ENCODE measurements at regions not wholly inside any gene's neighbourhood (a gene's known extent, or its start where the extent isn't known, plus 50 kb on each side); places are given as distances from the start of the nearest gene placed in this dataset.

DNA sequence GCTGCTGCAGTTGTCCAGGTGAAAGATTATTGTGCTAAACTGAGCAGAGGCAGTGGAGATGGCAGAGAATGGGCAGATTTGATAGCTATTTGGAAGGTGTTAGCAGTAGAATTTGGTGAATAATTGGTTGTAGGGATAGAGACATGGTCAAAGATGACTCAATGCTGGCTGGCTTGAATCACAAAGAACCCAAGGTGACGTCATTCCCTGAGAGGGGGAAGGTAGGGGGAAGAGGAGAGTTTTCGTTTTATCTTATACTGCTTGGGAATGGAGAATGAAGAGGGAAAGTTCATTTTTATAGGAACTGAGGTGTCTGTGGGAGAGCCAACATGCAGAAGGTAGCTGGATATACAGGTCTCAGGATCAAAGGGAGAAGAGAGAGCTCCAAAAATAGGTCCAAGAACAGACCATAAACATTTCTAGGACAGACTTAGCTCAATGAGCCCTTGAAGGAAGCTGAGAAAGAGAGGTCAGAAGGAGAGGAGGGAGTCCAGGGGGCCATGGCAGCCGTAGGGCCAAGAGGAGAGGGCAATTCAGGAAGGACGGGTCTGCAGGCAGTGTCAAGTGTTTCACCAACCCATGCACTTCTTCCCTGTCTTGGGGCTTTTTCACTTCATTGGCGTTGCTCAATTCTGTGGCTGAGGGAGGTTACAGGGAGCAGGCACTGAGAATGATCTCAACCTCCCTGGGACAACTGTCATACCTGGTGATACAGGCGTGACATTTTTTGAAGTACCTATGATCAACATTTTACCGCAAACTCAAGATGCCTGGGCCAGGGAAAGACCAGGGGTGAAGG lies 281.3 kb downstream of the TDRD15 start:
- TF ChIP-seq, protein P1, sequence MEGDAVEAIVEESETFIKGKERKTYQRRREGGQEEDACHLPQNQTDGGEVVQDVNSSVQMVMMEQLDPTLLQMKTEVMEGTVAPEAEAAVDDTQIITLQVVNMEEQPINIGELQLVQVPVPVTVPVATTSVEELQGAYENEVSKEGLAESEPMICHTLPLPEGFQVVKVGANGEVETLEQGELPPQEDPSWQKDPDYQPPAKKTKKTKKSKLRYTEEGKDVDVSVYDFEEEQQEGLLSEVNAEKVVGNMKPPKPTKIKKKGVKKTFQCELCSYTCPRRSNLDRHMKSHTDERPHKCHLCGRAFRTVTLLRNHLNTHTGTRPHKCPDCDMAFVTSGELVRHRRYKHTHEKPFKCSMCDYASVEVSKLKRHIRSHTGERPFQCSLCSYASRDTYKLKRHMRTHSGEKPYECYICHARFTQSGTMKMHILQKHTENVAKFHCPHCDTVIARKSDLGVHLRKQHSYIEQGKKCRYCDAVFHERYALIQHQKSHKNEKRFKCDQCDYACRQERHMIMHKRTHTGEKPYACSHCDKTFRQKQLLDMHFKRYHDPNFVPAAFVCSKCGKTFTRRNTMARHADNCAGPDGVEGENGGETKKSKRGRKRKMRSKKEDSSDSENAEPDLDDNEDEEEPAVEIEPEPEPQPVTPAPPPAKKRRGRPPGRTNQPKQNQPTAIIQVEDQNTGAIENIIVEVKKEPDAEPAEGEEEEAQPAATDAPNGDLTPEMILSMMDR (IDR thresholded peaks at IDR 0.05; ENCODE audit: control insufficient read depth, extremely low read depth, insufficient read depth) = no peak
- H3K4me3 ChIP-seq (ENCODE audit: low read depth, low read length) = no peak overlapping the region
- DNase-seq (ENCODE audit: low read depth) = no peak

DNA sequence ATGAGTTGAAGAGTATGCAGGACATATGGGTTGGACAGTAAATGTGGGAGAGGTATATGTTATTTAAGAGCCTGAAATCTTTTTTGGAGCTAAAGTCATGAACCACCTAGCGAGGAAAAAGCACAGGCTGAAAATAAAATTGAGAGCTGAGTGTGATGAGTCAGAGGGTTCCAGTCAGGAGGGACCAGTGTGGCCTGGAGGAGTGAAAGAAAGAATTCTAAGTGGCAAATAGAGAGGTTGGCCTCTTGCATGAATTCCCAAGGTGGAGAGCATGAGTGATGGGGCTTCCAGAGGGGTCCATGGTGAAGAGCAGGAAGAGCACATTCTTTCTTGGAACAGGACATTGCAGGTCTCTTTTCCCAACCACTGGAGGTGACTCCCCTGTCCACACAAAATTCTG lies 282.6 kb downstream of the TDRD15 start:
- no peak for DNase-seq (ENCODE audit: low read depth)
- TF ChIP-seq, protein P1 (IDR thresholded peaks at IDR 0.05; ENCODE audit: control insufficient read depth, extremely low read depth, insufficient read depth) = no peak
- H3K4me3 ChIP-seq (ENCODE audit: low read depth, low read length) = no peak overlapping the region

DNA sequence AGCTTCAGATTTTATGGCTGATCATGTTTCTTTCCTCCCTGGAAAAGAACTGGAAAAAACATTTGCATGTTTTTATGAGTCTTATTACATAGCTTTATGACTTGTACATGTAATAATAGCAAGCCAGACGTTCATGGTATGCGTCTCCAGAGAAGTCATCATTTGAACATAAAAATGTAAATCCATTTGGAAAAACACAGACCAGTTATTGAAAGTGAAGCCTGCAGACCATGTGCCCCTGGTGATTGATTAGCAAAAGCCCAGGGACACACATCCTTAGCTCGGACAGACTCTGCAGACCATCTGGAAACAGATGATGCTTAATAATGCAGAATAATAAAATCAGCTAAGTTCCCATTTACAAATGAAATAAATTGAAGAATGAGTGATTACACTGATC lies 283.1 kb downstream of the TDRD15 start:
- no peak for DNase-seq (ENCODE audit: low read depth)
- TF ChIP-seq, protein P1 (IDR thresholded peaks at IDR 0.05; ENCODE audit: control insufficient read depth, extremely low read depth, insufficient read depth) = no peak
- no peak overlapping the region for H3K4me3 ChIP-seq (ENCODE audit: low read depth, low read length)

DNA sequence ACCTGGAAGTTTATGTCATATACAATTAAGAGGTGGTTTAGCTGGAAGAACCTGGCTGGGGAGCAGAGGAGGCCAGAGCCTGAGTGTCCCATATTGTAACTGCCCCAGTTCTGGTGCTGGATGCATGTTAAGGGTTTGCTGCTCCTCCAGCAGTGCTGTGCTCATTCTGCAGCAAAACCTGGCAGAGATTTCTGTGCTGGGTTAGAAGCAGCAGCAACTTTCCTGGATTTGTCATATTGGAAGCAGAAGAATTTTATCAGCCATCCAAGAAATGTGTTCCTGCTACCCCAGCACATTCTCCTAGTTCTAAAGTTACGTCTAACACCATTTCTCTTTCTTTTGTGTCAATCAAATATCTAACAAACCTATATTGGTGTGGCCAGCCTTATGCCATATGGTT lies 284.1 kb downstream of the TDRD15 start:
- no peak for DNase-seq (ENCODE audit: low read depth)
- TF ChIP-seq, protein P1 (IDR thresholded peaks at IDR 0.05; ENCODE audit: control insufficient read depth, extremely low read depth, insufficient read depth) = 0 out of 2 replicates have a peak, but pooled peaks have one; percentile 2
- H3K4me3 ChIP-seq (ENCODE audit: low read depth, low read length) = no peak overlapping the region

DNA sequence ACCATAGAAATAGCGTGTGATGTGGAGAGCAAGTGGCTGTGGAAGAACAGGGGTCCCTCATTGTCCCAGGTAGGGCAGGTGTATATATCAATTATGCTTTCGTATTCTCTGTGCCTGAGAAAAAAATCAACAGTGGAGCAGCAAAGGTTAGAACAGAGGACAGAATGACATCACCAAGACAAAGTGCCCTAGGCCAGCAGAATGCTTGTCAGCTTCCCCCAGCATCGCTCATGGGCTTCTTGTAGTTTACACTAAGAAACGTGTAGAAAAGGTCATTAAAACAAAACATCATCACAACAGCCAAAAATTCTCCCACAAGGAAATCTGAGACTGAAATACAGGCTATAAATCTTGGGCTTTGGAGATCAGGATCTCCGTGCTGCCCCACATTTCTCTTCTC lies 288.0 kb downstream of the TDRD15 start:
- no peak for DNase-seq (ENCODE audit: low read depth)
- TF ChIP-seq, protein P1 (IDR thresholded peaks at IDR 0.05; ENCODE audit: control insufficient read depth, extremely low read depth, insufficient read depth) = no peak
- H3K4me3 ChIP-seq (ENCODE audit: low read depth, low read length) = no peak overlapping the region

DNA sequence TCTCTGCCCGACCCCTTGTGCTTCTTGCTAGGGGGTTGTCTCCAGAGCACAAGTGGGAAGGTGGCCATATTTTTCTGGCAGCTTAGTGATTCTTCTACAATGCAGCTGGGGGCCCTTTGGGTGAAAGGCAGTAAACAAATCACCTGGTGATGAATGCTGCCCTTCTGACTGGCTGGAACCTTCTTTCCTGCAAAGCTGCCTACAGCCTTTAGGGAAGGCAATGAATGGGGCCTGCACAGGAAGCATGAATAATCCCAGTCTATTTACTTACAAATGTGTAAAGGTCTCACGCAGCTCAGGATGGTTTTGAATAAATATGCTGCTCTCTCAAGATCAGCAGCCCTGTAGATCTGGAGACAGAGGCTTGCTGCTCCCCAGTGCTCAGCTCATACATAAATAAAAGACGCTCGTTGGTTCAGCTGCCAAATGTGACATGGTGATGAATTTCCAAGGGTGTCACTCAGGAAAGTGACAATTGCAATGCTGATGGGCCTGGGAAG lies 289.2 kb downstream of the TDRD15 start:
- TF ChIP-seq, protein P1 (IDR thresholded peaks at IDR 0.05; ENCODE audit: control insufficient read depth, extremely low read depth, insufficient read depth) = no peak
- no peak for DNase-seq (ENCODE audit: low read depth)
- H3K4me3 ChIP-seq (ENCODE audit: low read depth, low read length) = no peak overlapping the region

DNA sequence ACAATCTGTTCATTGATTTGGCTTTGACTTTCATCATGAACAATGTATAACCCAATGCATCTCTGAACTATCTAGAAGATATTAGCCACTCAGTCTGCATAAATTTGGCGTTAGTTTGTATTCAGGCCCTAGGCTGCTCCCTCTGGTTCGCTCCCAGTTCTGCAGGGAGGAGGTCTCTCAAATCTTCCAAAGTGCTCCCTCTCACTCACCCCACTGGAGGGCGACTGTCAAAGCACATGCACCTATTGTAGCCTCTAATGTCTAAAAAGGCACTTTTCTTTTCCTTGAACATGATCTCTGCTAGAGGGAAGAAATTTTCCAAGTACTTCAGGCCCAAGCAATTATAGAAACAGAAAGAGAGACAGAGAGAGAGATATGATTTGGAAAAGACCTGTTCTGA lies 291.5 kb downstream of the TDRD15 start:
- no peak for DNase-seq (ENCODE audit: low read depth)
- TF ChIP-seq, protein P1 (IDR thresholded peaks at IDR 0.05; ENCODE audit: control insufficient read depth, extremely low read depth, insufficient read depth) = peak; percentile 37; the same call in 1 of the 2 replicates
- H3K4me3 ChIP-seq (ENCODE audit: low read depth, low read length) = no peak overlapping the region

Data from LNCaP clone FGC (cell line).